IMR-90 (cell line): ENCODE measurements at regions not wholly inside any gene's neighbourhood (a gene's known extent, or its start where the extent isn't known, plus 50 kb on each side); places are given as distances from the start of the nearest gene placed in this dataset.

Experiments used
- BHLHE40 ChIP-seq: fragments of 150-350 bp; IDR thresholded peaks from 2 replicates; pipeline ENCODE4 v1.6.1; 2016; ENCODE audit warnings: mild to moderate bottlenecking, low read depth, low read length
- CEBPB ChIP-seq: IDR thresholded peaks from 2 replicates; pipeline ENCODE4 v1.6.1; 2012; ENCODE audit warnings: low read depth, low read length, improper control_type of control experiment
- CHD1 ChIP-seq: IDR thresholded peaks from 2 replicates; pipeline ENCODE4 v1.6.1; 2012; ENCODE audit warnings: low read depth, low read length, improper control_type of control experiment
- FOS ChIP-seq: fragments of 150-350 bp; IDR thresholded peaks from 2 replicates; pipeline ENCODE4 v1.6.1; 2016; ENCODE audit warnings: low read depth, low read length
- MAFK ChIP-seq: IDR thresholded peaks from 2 replicates; pipeline ENCODE4 v1.6.1; 2012; ENCODE audit warnings: low read depth, low read length, improper control_type of control experiment
- MAZ ChIP-seq: IDR thresholded peaks from 2 replicates; pipeline ENCODE4 v1.6.1; 2012; ENCODE audit warnings: low read depth, mild to moderate bottlenecking, low read length, improper control_type of control experiment, moderate library complexity, borderline replicate concordance
- MXI1 ChIP-seq: IDR thresholded peaks from 2 replicates; pipeline ENCODE4 v1.6.1; 2012; ENCODE audit warnings: low read depth, mild to moderate bottlenecking, low read length, moderate library complexity, borderline replicate concordance
- POLR2A ChIP-seq: IDR thresholded peaks from 2 replicates; pipeline ENCODE4 v1.6.1; 2012; ENCODE audit warnings: mild to moderate bottlenecking, low read depth, low read length
- RAD21 ChIP-seq: IDR thresholded peaks from 2 replicates; pipeline ENCODE4 v1.6.1; 2012; ENCODE audit warnings: low read length, improper control_type of control experiment
- RCOR1 ChIP-seq: IDR thresholded peaks from 2 replicates; pipeline ENCODE4 v1.6.1; 2012; ENCODE audit warnings: mild to moderate bottlenecking, low read length, improper control_type of control experiment; ENCODE audit not compliant: insufficient replicate concordance
- RFX5 ChIP-seq: IDR thresholded peaks from 2 replicates; pipeline ENCODE4 v1.8.0; 2012; ENCODE audit warnings: low read depth, mild to moderate bottlenecking, low read length, moderate library complexity
- TF ChIP-seq, protein P1 (sequence below): conservative IDR thresholded peaks from 2 replicates; pipeline ENCODE4 v1.5.1; 2012; ENCODE audit warnings: mild to moderate bottlenecking, low read depth, low read length, improper control_type of control experiment

- TF ChIP-seq MAFK = no peak
- TF ChIP-seq, protein P1, sequence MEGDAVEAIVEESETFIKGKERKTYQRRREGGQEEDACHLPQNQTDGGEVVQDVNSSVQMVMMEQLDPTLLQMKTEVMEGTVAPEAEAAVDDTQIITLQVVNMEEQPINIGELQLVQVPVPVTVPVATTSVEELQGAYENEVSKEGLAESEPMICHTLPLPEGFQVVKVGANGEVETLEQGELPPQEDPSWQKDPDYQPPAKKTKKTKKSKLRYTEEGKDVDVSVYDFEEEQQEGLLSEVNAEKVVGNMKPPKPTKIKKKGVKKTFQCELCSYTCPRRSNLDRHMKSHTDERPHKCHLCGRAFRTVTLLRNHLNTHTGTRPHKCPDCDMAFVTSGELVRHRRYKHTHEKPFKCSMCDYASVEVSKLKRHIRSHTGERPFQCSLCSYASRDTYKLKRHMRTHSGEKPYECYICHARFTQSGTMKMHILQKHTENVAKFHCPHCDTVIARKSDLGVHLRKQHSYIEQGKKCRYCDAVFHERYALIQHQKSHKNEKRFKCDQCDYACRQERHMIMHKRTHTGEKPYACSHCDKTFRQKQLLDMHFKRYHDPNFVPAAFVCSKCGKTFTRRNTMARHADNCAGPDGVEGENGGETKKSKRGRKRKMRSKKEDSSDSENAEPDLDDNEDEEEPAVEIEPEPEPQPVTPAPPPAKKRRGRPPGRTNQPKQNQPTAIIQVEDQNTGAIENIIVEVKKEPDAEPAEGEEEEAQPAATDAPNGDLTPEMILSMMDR = no peak
- TF ChIP-seq RFX5 = no peak
- no peak for TF ChIP-seq POLR2A
- no peak for TF ChIP-seq MAZ
- TF ChIP-seq RAD21 = no peak
- no peak for TF ChIP-seq MXI1
- TF ChIP-seq CEBPB = no peak
- TF ChIP-seq RCOR1 = no peak
- no peak for TF ChIP-seq BHLHE40
- no peak for TF ChIP-seq CHD1
- no peak for TF ChIP-seq FOS
These were observed 66.5 kb upstream of the IL1RAPL1 start for GRCh38 chrX:28520786-28521185.
